ENCODE measurements at regions not wholly inside any gene's neighbourhood (a gene's known extent, or its start where the extent isn't known, plus 50 kb on each side); places are given as distances from the start of the nearest gene placed in this dataset.

- Histone ChIP-seq H3K36me3 (ENCODE audit: insufficient read depth) (no peaks in the 10 kb centered on the region), H3K4me2 (no peak overlapping the region), H3K79me2 (replicated peaks; ENCODE audit: insufficient read depth) (no peaks in the 10 kb centered on the region), H3K4me3 (no peak overlapping the region), H3K27me3 (ENCODE audit: insufficient read depth) (no peaks in the 10 kb centered on the region), H2AFZ (no peak overlapping the region), H3K27ac (ENCODE audit: low read depth) (no peak overlapping the region), H3F3A (replicated peaks; ENCODE audit: low read depth) (no peaks in the 10 kb centered on the region), H3K9me2 (ENCODE audit: insufficient read depth) (no peaks in the 10 kb centered on the region), H3K4me1 (ENCODE audit: insufficient read depth) (no peaks in the 10 kb centered on the region), H4K20me1 (replicated peaks; ENCODE audit: insufficient read depth) (no peaks in the 10 kb centered on the region)
- Mint-ChIP-seq H3K9me3 (peaks cover 15% of the 10 kb centered on the region), H3K36me3 (ENCODE audit: low read depth) (peaks cover 7% of the 10 kb centered on the region; the same call in 1 of the 3 replicates), H3K4me1 (no peaks in the 10 kb centered on the region), H3K27me3 (ENCODE audit: insufficient read depth, low read depth, poor library complexity) (peaks cover 11% of the 10 kb centered on the region), H3K27ac (no peak overlapping the region), H3K4me3 (no peak overlapping the region)
- ATAC-seq (no peak), DNase-seq (ENCODE audit: low spot score) (no peak)
- TF ChIP-seq CTCF (conservative IDR thresholded peaks at IDR 0.05; ENCODE audit: low read depth in 2 of 2) (no peak), POLR2AphosphoS5 (IDR thresholded peaks at IDR 0.05; ENCODE audit: low read depth) (no peak), EZH2 (IDR thresholded peaks at IDR 0.05; ENCODE audit: low read depth, unreplicated experiment) (no peak), NANOG (IDR thresholded peaks at IDR 0.05; ENCODE audit: borderline replicate concordance) (no peak), REST (IDR thresholded peaks at IDR 0.05; ENCODE audit: unreplicated experiment) (no peak), CREB1 (CRISPR knock-in tag; IDR thresholded peaks at IDR 0.05; ENCODE audit: low read depth) (no peak), ETS1 (IDR thresholded peaks at IDR 0.05) (no peak), STAT1 (IDR thresholded peaks at IDR 0.05; ENCODE audit: unreplicated experiment) (no peak)
These were observed 80.3 kb upstream of the MRI1 start for GRCh38 chr19:13684021-13684420.

GRCh38 chr19:13681509-13681908 is 82.8 kb upstream of the MRI1 start:
- Mint-ChIP-seq H3K4me3 (no peak overlapping the region), H3K36me3 (ENCODE audit: low read depth) (peaks cover 8% of the 10 kb centered on the region; the same call in 1 of the 3 replicates), H3K9me3 (peaks cover 20% of the 10 kb centered on the region), H3K4me1 (peaks cover 2% of the 10 kb centered on the region; the same call in 1 of the 3 replicates), H3K27ac (no peak overlapping the region), H3K27me3 (ENCODE audit: insufficient read depth, low read depth, poor library complexity) (peaks cover 6% of the 10 kb centered on the region)
- Histone ChIP-seq H3K4me1 (ENCODE audit: insufficient read depth) (0 out of 2 replicates have a peak, but pooled peaks cover 3% of the 10 kb centered on the region), H4K20me1 (replicated peaks; ENCODE audit: insufficient read depth) (no peaks in the 10 kb centered on the region), H3K36me3 (ENCODE audit: insufficient read depth) (no peaks in the 10 kb centered on the region), H3K27ac (ENCODE audit: low read depth) (no peak overlapping the region), H3K4me2 (no peak overlapping the region), H2AFZ (no peak overlapping the region; the same call in 1 of the 2 replicates), H3K4me3 (no peak overlapping the region), H3K27me3 (ENCODE audit: insufficient read depth) (no peaks in the 10 kb centered on the region), H3K9me2 (ENCODE audit: insufficient read depth) (no peaks in the 10 kb centered on the region), H3K79me2 (replicated peaks; ENCODE audit: insufficient read depth) (no peaks in the 10 kb centered on the region), H3F3A (replicated peaks; ENCODE audit: low read depth) (no peaks in the 10 kb centered on the region)
- ATAC-seq (no peak), DNase-seq (ENCODE audit: low spot score) (no peak)
- TF ChIP-seq NANOG (IDR thresholded peaks at IDR 0.05; ENCODE audit: borderline replicate concordance) (no peak), CTCF (conservative IDR thresholded peaks at IDR 0.05; ENCODE audit: low read depth in 2 of 2) (no peak), ZNF331 (CRISPR knock-in tag; IDR thresholded peaks at IDR 0.05; ENCODE audit: low read depth) (no peak), ETS1 (IDR thresholded peaks at IDR 0.05) (no peak), ZNF114 (CRISPR knock-in tag; IDR thresholded peaks at IDR 0.05) (no peak), EZH2phosphoT487 (IDR thresholded peaks at IDR 0.05; ENCODE audit: unreplicated experiment) (no peak), JUNB (IDR thresholded peaks at IDR 0.05; ENCODE audit: unreplicated experiment) (no peak), EZH2 (IDR thresholded peaks at IDR 0.05; ENCODE audit: low read depth, unreplicated experiment) (no peak)

Data from GM23338 (cell line).